WTC11 (cell line): ENCODE measurements at regions not wholly inside any gene's neighbourhood (a gene's known extent, or its start where the extent isn't known, plus 50 kb on each side); places are given as distances from the start of the nearest gene placed in this dataset.

ENCODE experiments used
- ATAC-seq: fragments of 200-7000 bp; cut with Tn5 transposase; 2 replicates; pipeline ENCODE4 v1.10.0; 2021; ENCODE audit warnings: mild to moderate bottlenecking, moderate library complexity
- CTCF ChIA-PET: fragments of 300-600 bp; sonication (Branson Sonifier 250); formaldehyde crosslinking; loops from one replicate; lab custom pipeline; 2021; ENCODE audit warnings: antibody characterized with exemption; lab: Charles Lee
- POLR2A ChIA-PET: fragments of 350-600 bp; sonication (Branson Sonifier 250); formaldehyde crosslinking; loops from one replicate; lab custom pipeline; 2021; ENCODE audit warnings: antibody characterized with exemption; lab: Charles Lee
- DNase-seq: peaks from one replicate; pipeline ENCODE4 v3.0.0; 2021; ENCODE audit warnings: low spot score
- H3K27ac Mint-ChIP-seq: 2 replicates; pipeline ENCODE4 v1.8.0; 2021; ENCODE audit warnings: mixed read lengths
- H3K27me3 Mint-ChIP-seq: 2 replicates; pipeline ENCODE4 v1.8.0; 2021; ENCODE audit warnings: low read depth, mild to moderate bottlenecking, moderate library complexity, mixed read lengths
- H3K36me3 Mint-ChIP-seq: 2 replicates; pipeline ENCODE4 v1.8.0; 2021; ENCODE audit warnings: mixed read lengths
- H3K4me1 Mint-ChIP-seq: 2 replicates; pipeline ENCODE4 v1.8.0; 2022; ENCODE audit warnings: mixed read lengths
- H3K4me3 Mint-ChIP-seq: 2 replicates; pipeline ENCODE4 v1.8.0; 2021; ENCODE audit warnings: mild to moderate bottlenecking, moderate library complexity, mixed read lengths
- H3K9me3 Mint-ChIP-seq: 2 replicates; pipeline ENCODE4 v1.8.0; 2021; ENCODE audit warnings: mixed read lengths
- CBFB ChIP-seq: sonication (generic); formaldehyde crosslinking; IDR thresholded peaks from 2 replicates; pipeline ENCODE4 v1.8.1; 2022; ENCODE audit warnings: mild to moderate bottlenecking, low read depth, missing genetic modification reagents
- CDX4 ChIP-seq: fragments of 250-450 bp; sonication (Bioruptor Pico); IDR thresholded peaks from 2 replicates; pipeline ENCODE4 v1.9.0; 2021; ENCODE audit warnings: moderate library complexity, mild to moderate bottlenecking, inconsistent platforms, borderline replicate concordance
- CTCF ChIP-seq: fragments of 200-600 bp; IDR thresholded peaks from 2 replicates; pipeline ENCODE4 v1.8.0; 2022; ENCODE audit warnings: antibody characterized with exemption
- E2F5 ChIP-seq: sonication (generic); formaldehyde crosslinking; IDR thresholded peaks from 2 replicates; pipeline ENCODE4 v1.8.1; 2022; ENCODE audit warnings: mild to moderate bottlenecking, moderate library complexity, missing genetic modification reagents
- ERG ChIP-seq: fragments of 250-450 bp; sonication (Bioruptor Pico); IDR thresholded peaks from 2 replicates; pipeline ENCODE4 v1.8.0; 2021; ENCODE audit warnings: mild to moderate bottlenecking
- ETV6 ChIP-seq: sonication (generic); formaldehyde crosslinking; IDR thresholded peaks from 2 replicates; pipeline ENCODE4 v1.8.1; 2022; ENCODE audit warnings: mild to moderate bottlenecking, missing genetic modification reagents
- GRHL2 ChIP-seq: fragments of 250-450 bp; sonication (Bioruptor Pico); IDR thresholded peaks from 2 replicates; pipeline ENCODE4 v1.8.0; 2022; ENCODE audit warnings: mild to moderate bottlenecking, moderate library complexity; ENCODE audit not compliant: insufficient replicate concordance, severe bottlenecking
- IRF2 ChIP-seq: sonication (generic); formaldehyde crosslinking; IDR thresholded peaks from 2 replicates; pipeline ENCODE4 v1.8.0; 2022; ENCODE audit warnings: low read depth, missing genetic modification reagents, borderline replicate concordance
- MLX ChIP-seq: sonication (generic); formaldehyde crosslinking; IDR thresholded peaks from 2 replicates; pipeline ENCODE4 v1.8.1; 2023; ENCODE audit warnings: mild to moderate bottlenecking, missing genetic modification reagents, moderate library complexity
- PRRX2 ChIP-seq: fragments of 250-450 bp; sonication (Bioruptor Pico); IDR thresholded peaks from 2 replicates; pipeline ENCODE4 v1.8.0; 2021; ENCODE audit warnings: mild to moderate bottlenecking
- STAT6 ChIP-seq: sonication (generic); formaldehyde crosslinking; conservative IDR thresholded peaks from 2 replicates; pipeline ENCODE4 v1.8.1; 2023; ENCODE audit warnings: mild to moderate bottlenecking, low read depth, missing genetic modification reagents, moderate library complexity
- USF1 ChIP-seq: sonication (generic); formaldehyde crosslinking; IDR thresholded peaks from 2 replicates; pipeline ENCODE4 v1.8.0; 2022; ENCODE audit warnings: mild to moderate bottlenecking, missing genetic modification reagents
- ZNF121 ChIP-seq: sonication (generic); formaldehyde crosslinking; IDR thresholded peaks from 2 replicates; pipeline ENCODE4 v1.8.0; 2023; ENCODE audit warnings: missing genetic modification reagents
- ZNF138 ChIP-seq: sonication (generic); formaldehyde crosslinking; conservative IDR thresholded peaks from 2 replicates; pipeline ENCODE4 v1.8.1; 2022; ENCODE audit warnings: mild to moderate bottlenecking, moderate library complexity, missing genetic modification reagents
- ZNF281 ChIP-seq: sonication (generic); formaldehyde crosslinking; IDR thresholded peaks from 2 replicates; pipeline ENCODE4 v1.8.0; 2023; ENCODE audit warnings: mild to moderate bottlenecking, missing genetic modification reagents
- ZNF317 ChIP-seq: sonication (generic); formaldehyde crosslinking; IDR thresholded peaks from 2 replicates; pipeline ENCODE4 v1.8.1; 2023; ENCODE audit warnings: low read depth, mild to moderate bottlenecking, moderate library complexity, missing genetic modification reagents, borderline replicate concordance
- ZSCAN18 ChIP-seq: fragments of 250-450 bp; sonication (Bioruptor Pico); IDR thresholded peaks from 2 replicates; pipeline ENCODE4 v2.1.2; 2022; ENCODE audit warnings: mild to moderate bottlenecking, moderate library complexity

GRCh38 chr18:73479477-73479876 is 611.7 kb upstream of the NETO1 start:
- no peak for DNase-seq
- Mint-ChIP-seq H3K4me1 (peaks cover 5% of the 10 kb centered on the region), H3K4me3 (no peak overlapping the region), H3K27ac (no peak overlapping the region), H3K9me3 (peaks cover 20% of the 10 kb centered on the region), H3K36me3 (peaks cover 13% of the 10 kb centered on the region), H3K27me3 (no peaks in the 10 kb centered on the region)
- POLR2A ChIA-PET, result no interaction called here
- no peak for ATAC-seq
- TF ChIP-seq E2F5 (CRISPR knock-in tag), result no peak
- TF ChIP-seq ERG (CRISPR knock-in tag), result no peak
- TF ChIP-seq CDX4 (CRISPR knock-in tag), result no peak
- TF ChIP-seq ZNF281 (CRISPR knock-in tag), result no peak
- no peak for TF ChIP-seq ZNF138
- CTCF ChIA-PET, result no interaction called here

- peaks cover 20% of the 10 kb centered on the region for H3K9me3 Mint-ChIP-seq
- peaks cover 5% of the 10 kb centered on the region for H3K4me1 Mint-ChIP-seq
- no peak overlapping the region for H3K4me3 Mint-ChIP-seq
- DNase-seq (no peak), ATAC-seq (no peak)
- no peaks in the 10 kb centered on the region for H3K27me3 Mint-ChIP-seq
- ChIA-PET POLR2A (no interaction called here), CTCF (no interaction called here)
- peaks cover 13% of the 10 kb centered on the region for H3K36me3 Mint-ChIP-seq
- H3K27ac Mint-ChIP-seq, result no peak overlapping the region
- TF ChIP-seq ERG (CRISPR knock-in tag), result no peak
- no peak for TF ChIP-seq CBFB (CRISPR knock-in tag)
- TF ChIP-seq IRF2, result no peak
- TF ChIP-seq CTCF, result no peak
- TF ChIP-seq ZSCAN18, result no peak
- no peak for TF ChIP-seq GRHL2 (CRISPR knock-in tag)
- TF ChIP-seq MLX (CRISPR knock-in tag), result no peak
- TF ChIP-seq USF1 (CRISPR knock-in tag), result no peak
- no peak for TF ChIP-seq ZNF121
- TF ChIP-seq E2F5 (CRISPR knock-in tag), result no peak
- TF ChIP-seq CDX4 (CRISPR knock-in tag), result no peak
- TF ChIP-seq PRRX2 (CRISPR knock-in tag), result no peak
- TF ChIP-seq ETV6 (CRISPR knock-in tag), result no peak
- no peak for TF ChIP-seq ZNF317 (CRISPR knock-in tag)
- TF ChIP-seq STAT6 (CRISPR knock-in tag), result no peak
Measured at GRCh38 chr18:73478191-73478590, 610.4 kb upstream of the NETO1 start.
